Stomach (tissue), 4 donors: ENCODE measurements at regions not wholly inside any gene's neighbourhood (a gene's known extent, or its start where the extent isn't known, plus 50 kb on each side); places are given as distances from the start of the nearest gene placed in this dataset.

Source experiments
- CTCF ChIP-seq, 7 experiments: fragments of 450-650 bp in 4 of 7; fragments of 200-600 bp in 3 of 7; sonication (generic) in 3 of 7; IDR thresholded peaks; one replicate each; pipeline ENCODE4 v1.5.1; 2016 to 2019; ENCODE audit warnings: antibody characterized with exemption in 7 of 7, control low read depth in 2 of 7, mild to moderate bottlenecking in 1 of 7
- POLR2A ChIP-seq, 4 donors: fragments of 450-650 bp; IDR thresholded peaks; one replicate each; pipeline ENCODE4 v1.6.1; 2016; ENCODE audit warnings: antibody characterized with exemption in 4 of 4, control low read depth in 2 of 4, mild to moderate bottlenecking in 1 of 4, moderate library complexity in 1 of 4

GRCh38 chr15:39230205-39230907, 350.5 kb upstream of the THBS1 start:
- no peak for TF ChIP-seq POLR2A (IDR thresholded peaks at IDR 0.05)
- TF ChIP-seq CTCF (IDR thresholded peaks at IDR 0.05), result no peak
